Psoas muscle (tissue), 7 donors: ENCODE measurements at regions not wholly inside any gene's neighbourhood (a gene's known extent, or its start where the extent isn't known, plus 50 kb on each side); places are given as distances from the start of the nearest gene placed in this dataset.
"Not testable (repeated sequence)": the region's sequence is repeated elsewhere in the genome, so short reads cannot be mapped to it uniquely, and the experiment has no call there.

ENCODE experiments used
- ATAC-seq, 4 donors: fragments of 200-7000 bp; cut with Tn5 transposase; one replicate each; pipeline ENCODE4 v1.9.1; 2020; ENCODE audit warnings: moderate library complexity in 3 of 4, mild to moderate bottlenecking in 2 of 4
- DNase-seq, 2 donors: peaks; one replicate each; pipeline ENCODE4 v3.0.0-alpha.2; 2020
- H3K27ac ChIP-seq: fragments of 200-600 bp; one replicate; pipeline ENCODE4 v1.8.0; 2022
- H3K27me3 ChIP-seq, 3 donors: fragments of 200-600 bp in 1 of 3; one replicate each; pipeline versions ENCODE4 v1.6.1 to v1.8.0; 2013 to 2022; ENCODE audit warnings: low read length in 2 of 3, mild to moderate bottlenecking in 2 of 3, moderate library complexity in 1 of 3; ENCODE audit not compliant: insufficient read depth in 3 of 3
- H3K36me3 ChIP-seq, 2 donors: fragments of 200-600 bp in 1 of 2; one replicate each; pipeline versions ENCODE4 v1.6.1 to v1.8.0; 2013 to 2022; ENCODE audit warnings: low read depth in 1 of 2, mild to moderate bottlenecking in 1 of 2, moderate library complexity in 1 of 2; ENCODE audit not compliant: insufficient read depth in 1 of 2
- H3K4me1 ChIP-seq: fragments of 200-600 bp; one replicate; pipeline ENCODE4 v1.8.0; 2022
- H3K4me3 ChIP-seq: fragments of 200-600 bp; one replicate; pipeline ENCODE4 v1.8.0; 2022; ENCODE audit warnings: mild to moderate bottlenecking
- H3K9me3 ChIP-seq: fragments of 200-600 bp; one replicate; pipeline ENCODE4 v1.8.0; 2022
- WGBS, 3 donors: extraction: QIAGEN DNeasy Blood & Tissue Kit; methylation state at CpG; one replicate each; pipeline versions ENCODE4 v1.1.6 to v1.1.7; 2013; 5-methylcytosine and 5-hydroxymethylcytosine counted together
- intact Hi-C, 2 donors: fragments of 100-400 bp; cut with DNase I; formaldehyde crosslinking; loops; one replicate each; pipeline versions ENCODE4 v1.11.0 to v1.14.2; 2022
- donor health status: healthy with polysubstance abuse.
- donor health status: DM: no; HTN: no; CAD: no; lungs with moderate emphysema.
- donor health status: Bipolar disorder and iron deficiency.
- donor health status: healthy.
- donor health status: DM: yes; HTN: yes; CAD: no.
- donor health status: DM: no; HTN: no; CAD: no.
- donor health status: DM: yes; HTN: yes; CAD: no.

- H3K4me1 ChIP-seq, H3K4me3 ChIP-seq, intact Hi-C loops, H3K27me3 ChIP-seq, H3K27ac ChIP-seq, DNase-seq, H3K9me3 ChIP-seq, H3K36me3 ChIP-seq, ATAC-seq: not testable (repeated sequence)
- 80 to 97% (median 94%) methylated on average over 1 to 2 of the region's 2 CpGs for WGBS, 3 donors
Observed at GRCh38 chr7:76941809-76942765, 90.1 kb downstream of the SPDYE17 start.

GRCh38 chr7:76937781-76938180, 94.4 kb downstream of the SPDYE17 start:
- intact Hi-C loops, H3K9me3 ChIP-seq, H3K36me3 ChIP-seq, H3K27me3 ChIP-seq, H3K4me3 ChIP-seq, ATAC-seq, H3K4me1 ChIP-seq, H3K27ac ChIP-seq, DNase-seq: not testable (repeated sequence)
- WGBS, 3 donors, result 73 to 88% (median 85%) methylated on average over 2 of the region's 3 CpGs

GRCh38 chr7:76937330-76937729, 94.8 kb downstream of the SPDYE17 start:
- intact Hi-C loops, result not testable (repeated sequence)

GRCh38 chr7:76936346-76936745, 95.8 kb downstream of the SPDYE17 start:
- not testable (repeated sequence) for DNase-seq, ATAC-seq
- 87 to 100% (median 91%) methylated on average over 1 to 2 of the region's 2 CpGs for WGBS, 3 donors

More at GRCh38 chr7:76937330-76937729, 94.8 kb downstream of the SPDYE17 start:
- H3K9me3 ChIP-seq, H3K27me3 ChIP-seq, ATAC-seq, H3K27ac ChIP-seq, H3K4me1 ChIP-seq, H3K4me3 ChIP-seq, H3K36me3 ChIP-seq, DNase-seq: not testable (repeated sequence)
- 60 to 73% (median 72%) methylated on average over 5 of the region's 5 CpGs for WGBS, 3 donors

GRCh38 chr7:76934711-76935110, 97.5 kb downstream of the SPDYE17 start:
- WGBS, 3 donors, result 66 to 70% (median 66%) methylated on average over 3 of the region's 3 CpGs
- H3K27ac ChIP-seq, H3K9me3 ChIP-seq, DNase-seq, H3K27me3 ChIP-seq, H3K36me3 ChIP-seq, ATAC-seq, H3K4me1 ChIP-seq, intact Hi-C loops, H3K4me3 ChIP-seq: not testable (repeated sequence)

More at GRCh38 chr7:76936346-76936745, 95.8 kb downstream of the SPDYE17 start:
- H3K36me3 ChIP-seq, H3K27ac ChIP-seq, H3K4me3 ChIP-seq, H3K4me1 ChIP-seq, H3K27me3 ChIP-seq, H3K9me3 ChIP-seq, intact Hi-C loops: not testable (repeated sequence)

GRCh38 chr7:76932957-76933356, 99.2 kb downstream of the SPDYE17 start:
- H3K9me3 ChIP-seq, H3K36me3 ChIP-seq, intact Hi-C loops, H3K27me3 ChIP-seq, DNase-seq, H3K27ac ChIP-seq, ATAC-seq, H3K4me1 ChIP-seq, H3K4me3 ChIP-seq: not testable (repeated sequence)
- WGBS, 3 donors, result 97% methylated on average over 4 of the region's 4 CpGs

GRCh38 chr7:76931441-76931840, 100.7 kb downstream of the SPDYE17 start:
- H3K36me3 ChIP-seq, H3K27ac ChIP-seq, ATAC-seq, DNase-seq, intact Hi-C loops, H3K9me3 ChIP-seq, H3K4me1 ChIP-seq, H3K4me3 ChIP-seq, H3K27me3 ChIP-seq: not testable (repeated sequence)
- 59 to 68% (median 64%) methylated on average over 3 to 4 of the region's 4 CpGs for WGBS, 3 donors

- H3K36me3 ChIP-seq, H3K27ac ChIP-seq, H3K27me3 ChIP-seq, ATAC-seq, H3K9me3 ChIP-seq, DNase-seq, H3K4me1 ChIP-seq, intact Hi-C loops, H3K4me3 ChIP-seq: not testable (repeated sequence)
- 84 to 91% (median 85%) methylated on average over 5 of the region's 5 CpGs for WGBS, 3 donors
Observed at GRCh38 chr7:76930416-76930815, 101.7 kb downstream of the SPDYE17 start.

GRCh38 chr7:76928751-76929150, 103.4 kb downstream of the SPDYE17 start:
- intact Hi-C loops, H3K27ac ChIP-seq, H3K4me1 ChIP-seq, DNase-seq, H3K36me3 ChIP-seq, H3K9me3 ChIP-seq, H3K27me3 ChIP-seq, ATAC-seq, H3K4me3 ChIP-seq: not testable (repeated sequence)
- WGBS, 3 donors, result 36 to 52% (median 46%) methylated on average over 4 of the region's 4 CpGs

- H3K27ac ChIP-seq, H3K36me3 ChIP-seq, H3K4me3 ChIP-seq, intact Hi-C loops, DNase-seq, ATAC-seq, H3K4me1 ChIP-seq, H3K27me3 ChIP-seq, H3K9me3 ChIP-seq: not testable (repeated sequence)
- WGBS, 3 donors, result 66 to 97% (median 89%) methylated on average over 2 to 3 of the region's 3 CpGs
Observed at GRCh38 chr7:76927741-76928393, 104.3 kb downstream of the SPDYE17 start.

GRCh38 chr7:76926416-76926815, 105.7 kb downstream of the SPDYE17 start:
- H3K9me3 ChIP-seq, H3K4me1 ChIP-seq, H3K36me3 ChIP-seq, H3K27me3 ChIP-seq, intact Hi-C loops, H3K4me3 ChIP-seq, H3K27ac ChIP-seq, DNase-seq, ATAC-seq: not testable (repeated sequence)
